Breast epithelium (tissue), 3 donors: ENCODE measurements at regions not wholly inside any gene's neighbourhood (a gene's known extent, or its start where the extent isn't known, plus 50 kb on each side); places are given as distances from the start of the nearest gene placed in this dataset.

Experiments
- POLR2A ChIP-seq: fragments of 450-650 bp; IDR thresholded peaks from one replicate; pipeline ENCODE4 v1.6.1; 2016; ENCODE audit warnings: antibody characterized with exemption, mild to moderate bottlenecking, moderate library complexity
- POLR2AphosphoS5 ChIP-seq, 3 donors: sonication (generic); formaldehyde crosslinking; IDR thresholded peaks; one replicate each; pipeline ENCODE4 v1.6.1; 2017; ENCODE audit warnings: antibody characterized with exemption in 3 of 3
- TF ChIP-seq, protein P1 (sequence below), 3 donors: fragments of 450-650 bp; IDR thresholded peaks; one replicate each; pipeline ENCODE4 v1.5.1; 2016 to 2017; ENCODE audit warnings: antibody characterized with exemption in 3 of 3, mild to moderate bottlenecking in 3 of 3, moderate library complexity in 3 of 3

DNA sequence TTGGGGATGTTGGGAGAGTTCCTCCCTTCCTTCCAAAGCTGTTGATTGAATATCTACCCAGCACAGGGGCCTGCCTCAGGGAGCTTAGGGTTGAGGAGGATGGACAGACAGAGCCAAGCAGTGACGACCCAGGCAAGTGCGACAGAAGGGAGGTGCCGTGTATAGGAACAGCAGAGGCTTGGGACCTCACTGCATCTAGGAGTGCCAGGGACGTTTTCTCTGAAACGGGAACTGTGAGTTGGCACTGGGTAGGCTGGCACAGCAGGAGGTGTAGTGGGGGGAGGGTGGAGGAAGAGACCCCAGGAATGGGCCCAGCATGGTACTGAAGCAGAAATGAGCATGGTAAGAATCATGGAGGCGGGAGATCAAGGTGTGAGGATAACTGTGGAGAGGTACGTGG lies 55.3 kb upstream of the MGMT start:
- TF ChIP-seq, protein P1, sequence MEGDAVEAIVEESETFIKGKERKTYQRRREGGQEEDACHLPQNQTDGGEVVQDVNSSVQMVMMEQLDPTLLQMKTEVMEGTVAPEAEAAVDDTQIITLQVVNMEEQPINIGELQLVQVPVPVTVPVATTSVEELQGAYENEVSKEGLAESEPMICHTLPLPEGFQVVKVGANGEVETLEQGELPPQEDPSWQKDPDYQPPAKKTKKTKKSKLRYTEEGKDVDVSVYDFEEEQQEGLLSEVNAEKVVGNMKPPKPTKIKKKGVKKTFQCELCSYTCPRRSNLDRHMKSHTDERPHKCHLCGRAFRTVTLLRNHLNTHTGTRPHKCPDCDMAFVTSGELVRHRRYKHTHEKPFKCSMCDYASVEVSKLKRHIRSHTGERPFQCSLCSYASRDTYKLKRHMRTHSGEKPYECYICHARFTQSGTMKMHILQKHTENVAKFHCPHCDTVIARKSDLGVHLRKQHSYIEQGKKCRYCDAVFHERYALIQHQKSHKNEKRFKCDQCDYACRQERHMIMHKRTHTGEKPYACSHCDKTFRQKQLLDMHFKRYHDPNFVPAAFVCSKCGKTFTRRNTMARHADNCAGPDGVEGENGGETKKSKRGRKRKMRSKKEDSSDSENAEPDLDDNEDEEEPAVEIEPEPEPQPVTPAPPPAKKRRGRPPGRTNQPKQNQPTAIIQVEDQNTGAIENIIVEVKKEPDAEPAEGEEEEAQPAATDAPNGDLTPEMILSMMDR (IDR thresholded peaks at IDR 0.05) = no peak
- no peak for TF ChIP-seq POLR2A
- no peak for TF ChIP-seq POLR2AphosphoS5 (IDR thresholded peaks at IDR 0.05)
